ENCODE measurements at regions not wholly inside any gene's neighbourhood (a gene's known extent, or its start where the extent isn't known, plus 50 kb on each side); places are given as distances from the start of the nearest gene placed in this dataset.
A peak's percentile ranks its signal among the peaks of the same experiment; 100 is the strongest.
"Not testable (repeated sequence)": the region's sequence is repeated elsewhere in the genome, so short reads cannot be mapped to it uniquely, and the experiment has no call there.

DNA sequence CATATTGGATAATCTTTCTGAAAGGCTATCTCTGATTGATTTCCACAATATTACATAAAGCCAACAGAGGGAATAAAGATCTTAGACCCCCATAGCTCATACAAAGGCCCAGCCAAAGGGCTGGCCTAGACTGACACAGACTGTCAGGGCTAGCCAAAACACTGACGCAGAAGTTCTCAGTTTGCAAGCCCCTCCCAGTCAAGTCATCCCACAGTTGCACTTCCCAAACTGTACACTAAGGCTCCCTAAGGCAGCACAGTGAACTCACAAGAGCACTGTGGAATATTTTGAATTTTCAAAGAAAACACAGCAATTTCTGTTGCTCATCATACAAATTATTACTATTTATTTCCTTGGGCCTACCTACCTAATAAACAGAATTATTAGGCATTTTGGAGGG is 244.9 kb downstream of the SP3 start:
- no peak for DNase-seq (ENCODE audit: low spot score)

DNA sequence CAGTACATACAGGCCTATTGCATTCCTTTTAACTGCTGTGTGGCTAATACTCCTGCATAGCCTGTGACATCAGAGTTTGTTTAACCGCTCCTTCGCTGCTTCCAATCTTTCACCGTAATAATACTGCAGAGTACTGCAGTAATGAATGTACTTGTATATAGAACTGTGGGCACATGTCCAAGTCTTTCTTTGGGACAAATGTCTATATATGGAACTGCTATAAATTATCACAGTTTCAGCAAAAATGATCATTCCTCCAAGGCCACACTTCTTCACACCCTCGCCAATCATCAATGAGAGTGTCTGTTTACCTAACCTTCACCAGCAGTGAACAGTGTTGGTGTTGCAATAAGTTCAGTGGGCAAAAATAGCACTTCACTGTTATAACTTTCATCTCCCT is 230.4 kb downstream of the SP3 start:
- no peak for DNase-seq (ENCODE audit: low spot score)

DNA sequence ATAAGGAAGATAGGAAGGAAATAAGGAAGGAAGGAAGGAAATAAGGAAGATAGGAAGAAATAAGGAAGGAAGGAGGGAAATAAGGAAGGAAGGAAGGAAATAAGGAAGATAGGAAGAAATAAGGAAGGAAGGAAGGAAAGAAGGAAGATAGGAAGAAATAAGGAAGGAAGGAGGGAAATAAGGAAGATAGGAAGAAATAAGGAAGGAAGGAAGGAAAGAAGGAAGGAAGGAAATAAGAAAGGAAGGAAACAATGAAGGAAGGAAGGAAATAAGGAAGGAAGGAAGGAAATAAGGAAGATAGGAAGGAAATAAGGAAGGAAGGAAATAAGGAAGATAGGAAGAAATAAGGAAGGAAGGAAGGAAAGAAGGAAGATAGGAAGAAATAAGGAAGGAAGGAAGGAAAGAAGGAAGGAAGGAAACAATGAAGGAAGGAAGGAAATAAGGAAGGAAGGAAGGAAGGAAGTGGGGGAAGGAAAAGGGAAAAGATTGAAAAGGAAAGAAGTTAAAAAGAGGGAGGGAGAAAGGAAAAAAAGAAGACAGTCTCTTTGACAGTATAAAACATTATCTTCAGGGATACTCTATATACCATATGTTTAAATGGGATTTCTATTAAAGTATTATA is 227.1 kb downstream of the SP3 start:
- not testable (repeated sequence) for DNase-seq (ENCODE audit: low spot score)

DNA sequence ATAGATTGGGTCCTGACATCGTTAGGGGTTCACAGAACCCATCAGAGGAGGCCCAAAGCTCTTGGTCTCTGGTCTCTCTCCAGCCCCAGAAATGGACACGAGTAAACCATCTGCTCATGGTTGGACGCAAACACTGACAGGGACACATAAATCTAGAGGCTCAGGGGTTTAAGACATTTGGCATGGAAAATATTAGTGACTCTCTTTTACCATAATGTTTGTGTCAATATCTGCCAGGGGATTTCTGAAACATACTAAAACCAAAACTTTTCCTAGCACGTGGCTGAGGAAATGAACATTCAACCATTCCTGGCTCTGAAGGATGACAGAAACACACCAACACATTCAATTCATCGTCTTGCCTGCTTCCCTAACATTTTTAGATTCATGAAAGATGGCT is 226.2 kb downstream of the SP3 start:
- no peak for DNase-seq (ENCODE audit: low spot score)

DNA sequence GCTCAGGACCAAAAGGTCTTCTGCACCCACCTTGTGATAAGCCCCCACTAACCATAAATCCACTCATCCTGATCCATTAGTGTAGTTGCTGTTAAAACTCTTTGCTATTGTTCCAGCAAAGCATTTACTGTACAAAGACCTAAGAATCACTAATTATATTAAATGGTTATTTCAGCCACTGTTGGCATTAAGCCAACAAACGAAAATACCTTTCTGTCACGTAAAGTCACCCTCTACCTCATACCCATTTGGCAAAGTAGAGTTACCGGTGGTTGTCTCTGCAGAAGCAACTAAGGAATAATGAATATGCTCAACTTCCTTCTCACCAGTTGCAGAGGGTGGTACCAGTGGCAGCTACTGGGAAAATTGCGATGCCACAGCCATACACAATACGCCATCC is 224.5 kb downstream of the SP3 start:
- no peak for DNase-seq (ENCODE audit: low spot score)

DNA sequence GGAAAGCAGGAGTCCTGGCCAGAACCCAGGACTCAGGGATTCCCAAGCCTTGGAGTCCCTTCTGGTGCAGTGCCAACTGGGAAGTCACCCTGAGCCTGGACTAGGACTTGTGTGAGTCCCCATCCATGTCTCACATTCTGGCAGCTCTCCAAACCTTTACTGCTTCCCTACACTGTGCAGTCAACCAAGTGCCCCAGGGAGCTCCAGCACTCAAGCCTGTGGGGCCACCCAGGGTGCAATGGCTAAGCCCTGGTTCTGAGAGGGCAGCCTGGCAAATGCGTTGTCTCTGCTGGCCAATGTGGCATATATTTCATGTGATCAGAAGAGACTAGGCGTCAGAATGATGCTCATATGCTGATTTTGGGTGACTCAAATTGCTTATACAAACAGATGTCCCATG is 223.4 kb downstream of the SP3 start:
- DNase-seq (ENCODE audit: low spot score) = peak; percentile 52

DNA sequence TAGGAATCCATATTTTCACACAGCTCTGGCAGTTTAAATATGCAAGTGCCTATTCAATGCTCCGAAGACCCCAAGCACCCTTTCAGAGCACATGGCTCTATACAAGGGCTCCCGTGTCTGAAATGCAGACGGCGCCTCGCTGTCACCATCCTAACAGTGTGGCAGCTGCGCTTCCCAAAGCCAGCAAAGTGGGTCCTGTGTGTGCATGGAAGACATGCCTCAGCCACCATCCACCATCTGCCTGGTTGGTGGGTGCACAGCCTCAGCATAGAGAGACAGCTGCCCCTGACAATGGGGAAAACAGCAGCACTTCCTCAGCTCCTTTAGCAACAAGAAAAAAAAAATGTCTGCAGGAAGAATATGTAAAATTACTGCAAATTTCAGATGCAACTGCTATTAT is 218.1 kb downstream of the SP3 start:
- no peak for DNase-seq (ENCODE audit: low spot score)

DNA sequence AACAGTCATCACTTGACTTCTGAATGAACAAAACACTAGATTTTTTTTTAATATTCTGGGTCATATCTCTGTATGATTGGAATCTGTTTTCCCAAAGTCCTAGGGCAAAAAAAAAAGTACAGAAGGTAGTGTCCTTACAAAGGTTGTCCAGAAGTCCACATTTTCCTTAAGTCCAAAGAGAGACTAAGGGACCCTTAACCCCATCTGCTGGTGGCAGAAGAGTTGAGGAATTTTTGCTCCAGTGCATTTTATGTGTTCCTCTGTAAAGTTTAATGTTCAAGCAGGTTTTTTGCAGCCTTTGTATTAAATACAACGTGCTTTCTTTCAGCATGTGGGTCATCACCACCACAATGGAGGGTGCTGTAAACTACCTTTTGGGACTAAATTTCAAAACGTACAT is 215.9 kb downstream of the SP3 start:
- DNase-seq (ENCODE audit: low spot score) = peak; percentile 12

DNA sequence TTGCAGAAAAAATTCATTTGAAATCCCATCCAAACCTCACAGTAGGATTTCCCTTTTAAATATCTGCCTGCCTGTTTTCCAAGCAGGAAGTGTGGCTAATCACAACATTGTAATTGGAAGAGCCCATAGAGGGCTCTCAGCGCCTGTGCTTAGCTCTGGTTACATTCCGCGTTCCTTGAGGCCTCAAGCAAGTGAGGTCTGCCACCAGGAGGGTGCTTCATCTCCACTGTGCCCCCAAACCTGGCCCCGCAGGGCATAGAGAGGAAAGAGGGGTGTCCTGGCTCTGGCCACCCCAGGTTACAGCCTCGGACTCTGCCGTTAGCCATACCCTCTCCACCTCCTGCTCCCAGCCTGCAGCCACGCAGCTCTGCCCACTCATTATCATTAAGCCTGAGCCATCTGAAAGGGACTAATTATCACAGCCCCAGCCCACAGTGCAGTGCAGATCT is 214.8 kb downstream of the SP3 start:
- no peak for DNase-seq (ENCODE audit: low spot score)

DNA sequence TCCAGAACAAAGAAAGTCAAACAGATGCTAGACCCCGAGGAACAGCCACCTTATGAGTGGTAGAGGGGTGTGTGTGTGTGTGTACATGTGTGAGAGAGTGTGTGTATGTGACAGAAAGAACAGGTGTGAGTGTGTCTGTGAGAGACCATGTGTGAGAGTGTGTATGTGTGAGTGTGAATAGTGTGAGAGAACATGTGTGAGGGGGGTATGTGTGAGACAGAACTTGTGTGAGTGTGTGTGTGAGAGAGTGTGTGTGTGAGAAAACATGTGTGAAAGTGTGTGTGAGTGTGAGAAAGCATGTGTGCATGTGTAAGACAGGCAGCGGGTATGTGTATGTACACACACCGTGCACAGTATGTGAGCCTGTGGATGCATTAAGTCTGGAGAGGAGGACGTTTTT is 214.3 kb downstream of the SP3 start:
- DNase-seq (ENCODE audit: low spot score) = no peak

DNA sequence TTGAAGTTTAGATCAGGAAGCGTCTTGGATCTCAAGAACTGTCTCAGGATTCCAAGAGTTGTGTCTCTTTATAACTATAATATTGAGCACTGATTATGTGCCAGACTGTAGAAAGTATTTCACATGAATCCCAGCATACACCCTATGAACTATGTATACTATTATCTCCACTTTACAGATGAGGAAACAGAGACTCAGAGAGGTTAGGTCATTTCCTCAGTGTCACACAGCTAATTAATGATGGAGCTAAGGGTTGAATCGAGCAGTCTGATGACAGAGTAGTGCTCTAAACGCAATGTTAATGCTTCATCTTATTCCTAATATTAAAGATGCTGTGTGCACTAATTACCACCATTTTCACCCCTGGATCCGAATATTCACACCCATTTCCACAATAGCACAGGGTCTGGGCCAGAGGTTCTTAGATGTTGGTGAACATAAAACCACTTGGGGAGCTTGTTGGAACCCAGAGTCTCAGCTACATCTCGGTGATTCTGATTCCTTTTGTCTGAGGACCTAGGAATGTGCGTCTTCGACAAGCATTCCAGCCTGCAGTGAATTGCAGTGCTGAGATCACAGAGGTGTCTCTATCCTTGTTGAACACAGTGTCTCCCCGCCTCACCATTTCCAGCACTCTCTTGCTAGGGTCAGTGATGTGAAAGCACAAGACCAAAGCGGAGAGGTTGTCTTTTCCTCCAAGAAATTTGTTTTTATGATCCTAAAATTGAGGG is 213.8 kb downstream of the SP3 start:
- DNase-seq (ENCODE audit: low spot score) = no peak

DNA sequence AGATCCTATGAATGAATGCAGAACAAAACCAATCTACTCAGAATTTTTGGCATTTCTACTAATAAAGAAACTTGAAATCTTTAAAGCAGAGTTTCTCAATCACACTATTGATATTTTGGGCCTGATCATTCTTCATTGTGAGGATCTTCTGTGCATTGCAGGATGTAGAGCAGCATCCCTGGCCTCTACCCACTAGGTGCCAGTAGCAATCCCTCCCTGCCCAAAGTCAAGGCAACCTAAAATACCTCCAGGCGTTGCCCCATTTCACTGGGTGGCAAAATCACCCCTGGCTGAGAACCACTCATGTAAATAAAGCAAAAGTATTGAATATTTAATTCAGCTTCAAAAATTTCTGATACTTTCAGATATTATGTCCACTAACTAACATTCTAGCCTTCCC is 213.0 kb downstream of the SP3 start:
- no peak for DNase-seq (ENCODE audit: low spot score)

DNA sequence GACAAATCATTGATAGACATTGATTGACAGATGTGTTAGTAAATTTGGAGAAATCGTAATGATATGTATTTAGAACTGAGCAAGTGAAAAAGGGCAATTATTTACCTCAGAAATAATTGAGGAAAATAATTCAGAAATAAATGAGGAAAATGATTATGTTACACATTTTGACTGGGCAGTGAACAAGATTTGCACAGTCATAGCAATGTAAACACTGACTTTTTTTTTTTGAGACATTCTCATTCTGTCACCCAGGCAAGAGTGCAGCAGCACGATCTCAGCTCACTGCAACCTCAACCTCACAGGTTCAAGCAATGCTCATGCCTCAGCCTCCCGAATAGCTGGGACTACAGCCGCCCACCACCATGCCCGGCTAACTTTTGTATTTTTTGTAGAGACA is 211.7 kb downstream of the SP3 start:
- DNase-seq (ENCODE audit: low spot score) = no peak

DNA sequence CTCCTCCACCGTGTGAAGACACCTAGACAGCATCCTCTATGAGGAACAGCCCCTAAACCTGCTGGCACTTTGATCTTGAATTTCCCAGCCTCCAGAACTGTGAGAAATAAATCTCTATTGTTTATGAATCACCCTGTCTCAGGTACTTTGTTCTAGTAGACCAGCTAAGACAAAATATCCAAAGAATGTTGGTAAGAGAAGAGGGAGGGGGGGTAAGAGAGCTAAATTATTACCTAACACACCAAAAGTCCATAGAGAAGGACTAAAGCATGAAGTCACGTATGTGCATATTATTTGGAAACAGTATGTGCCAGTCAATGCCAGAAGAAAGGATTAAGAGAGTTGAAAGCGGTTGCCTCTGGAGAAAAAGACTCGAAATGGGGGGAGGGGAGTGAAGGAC is 211.0 kb downstream of the SP3 start:
- DNase-seq (ENCODE audit: low spot score) = no peak

DNA sequence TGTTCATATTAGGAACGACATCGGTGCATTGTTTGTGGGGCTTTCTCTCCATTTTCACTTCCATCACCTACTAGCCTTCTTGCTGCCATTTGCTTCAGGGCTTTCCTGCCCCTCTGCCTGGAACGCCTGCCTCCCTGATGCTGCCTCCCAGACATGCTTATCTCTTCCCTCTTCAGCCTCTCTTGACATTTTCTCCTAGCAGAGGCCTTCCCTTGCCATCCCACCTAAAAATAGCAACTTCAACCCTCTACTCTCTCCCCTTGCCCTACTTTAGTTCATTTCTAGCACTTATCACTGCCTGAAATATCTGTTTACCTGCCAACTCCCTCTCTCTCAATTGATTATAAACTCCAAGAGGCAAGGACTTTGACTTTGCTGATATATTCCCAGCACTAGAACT is 210.3 kb downstream of the SP3 start:
- no peak for DNase-seq (ENCODE audit: low spot score)

DNA sequence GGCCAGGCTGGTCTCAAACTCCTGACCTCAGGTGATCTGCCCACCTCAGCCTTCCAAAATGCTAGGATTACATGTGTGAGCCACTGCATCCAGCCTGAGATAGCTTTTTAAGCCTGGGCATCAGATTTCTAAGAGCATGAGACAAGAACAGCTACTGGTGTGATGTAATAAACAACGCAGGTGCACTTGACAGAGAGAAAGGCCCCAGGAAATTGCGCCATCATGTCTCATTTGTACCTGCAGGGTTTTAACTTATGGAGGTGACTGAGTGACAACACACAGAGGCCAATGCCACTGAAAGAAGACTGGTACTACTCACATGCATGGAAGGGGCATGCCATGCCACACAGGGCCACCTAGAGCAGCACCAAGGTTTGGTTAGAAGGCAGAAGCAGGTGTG is 209.4 kb downstream of the SP3 start:
- DNase-seq (ENCODE audit: low spot score) = no peak

DNA sequence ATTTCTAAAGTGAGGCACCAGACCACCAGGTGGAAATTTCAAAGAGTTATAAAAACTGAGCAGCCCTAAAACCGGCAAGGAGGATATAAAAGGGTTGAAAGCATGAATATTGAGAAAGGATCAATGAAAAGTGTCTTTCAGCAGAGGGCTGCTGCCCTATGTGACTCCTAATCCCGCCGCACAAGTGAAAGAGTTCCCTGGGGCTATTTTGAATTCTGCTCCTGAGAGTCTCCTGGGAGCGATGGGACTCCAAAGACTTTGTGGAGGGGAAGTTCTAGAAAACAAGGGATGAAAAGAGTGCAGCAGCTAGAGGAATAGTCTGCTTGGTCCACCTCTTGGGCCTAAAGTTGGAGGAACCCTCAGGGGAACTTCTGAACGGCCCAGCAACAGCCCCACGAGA is 205.2 kb downstream of the SP3 start:
- DNase-seq (ENCODE audit: low spot score) = no peak

DNA sequence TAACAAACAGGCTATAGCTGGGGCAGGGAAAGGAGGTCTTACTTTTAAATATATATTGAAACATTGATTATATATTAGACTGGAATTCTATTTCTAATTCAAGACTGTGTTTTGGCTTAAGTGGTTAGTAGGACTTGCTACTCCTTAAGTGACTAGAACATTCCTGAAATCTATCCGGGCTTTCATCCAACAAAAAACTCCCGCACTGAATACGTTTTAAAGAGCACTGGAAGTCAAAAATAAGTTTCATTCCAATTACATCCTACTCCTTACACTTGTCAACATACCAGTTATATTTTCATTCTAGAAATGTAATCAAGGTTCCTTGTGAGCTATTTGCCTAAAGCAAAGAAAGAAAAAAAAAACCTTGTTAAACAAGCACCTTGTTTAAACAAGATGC is 204.6 kb downstream of the SP3 start:
- DNase-seq (ENCODE audit: low spot score) = no peak

DNA sequence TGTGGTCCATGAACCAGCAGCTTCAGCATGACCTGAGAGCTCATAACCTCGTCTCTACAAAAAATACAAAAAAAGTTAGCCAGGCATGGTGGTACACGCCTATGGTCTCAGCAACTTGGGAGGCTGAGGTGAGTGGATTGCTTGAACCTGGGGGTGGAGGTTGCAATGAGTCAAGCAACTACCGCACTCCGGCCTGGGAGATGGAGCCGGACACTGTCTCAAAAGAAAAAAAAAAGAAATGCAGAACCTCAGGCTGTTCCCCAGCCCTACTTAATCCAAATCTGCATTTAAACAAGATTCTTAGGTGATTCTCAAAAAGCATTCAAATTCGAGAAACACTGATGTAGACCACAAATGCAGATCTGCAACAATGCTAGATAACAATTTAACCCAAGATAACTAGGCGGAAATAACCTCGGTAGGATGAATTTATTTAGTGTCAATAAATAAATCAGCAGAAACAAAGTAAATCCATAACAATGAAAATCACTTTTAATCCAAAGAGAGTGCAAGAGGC is 203.5 kb downstream of the SP3 start:
- no peak for DNase-seq (ENCODE audit: low spot score)

DNA sequence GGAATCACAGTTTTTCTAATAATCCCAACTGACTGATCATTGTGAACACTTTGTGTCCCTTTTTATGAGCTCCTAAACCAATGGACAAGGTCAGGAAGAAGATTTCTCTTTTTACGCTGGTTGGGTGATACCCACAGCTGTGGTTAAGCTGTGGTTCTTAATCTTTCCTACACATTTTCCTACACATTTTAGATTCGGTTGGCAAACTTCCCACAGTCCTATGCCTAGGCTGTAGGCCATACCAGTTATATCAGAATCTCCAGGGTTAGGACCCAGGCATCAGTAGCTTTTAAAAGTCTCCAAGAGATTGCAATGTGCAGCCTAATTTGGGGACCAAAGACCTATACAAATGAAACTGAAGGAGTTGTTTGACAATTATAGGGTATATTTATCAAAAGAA is 203.0 kb downstream of the SP3 start:
- DNase-seq (ENCODE audit: low spot score) = no peak

DNA sequence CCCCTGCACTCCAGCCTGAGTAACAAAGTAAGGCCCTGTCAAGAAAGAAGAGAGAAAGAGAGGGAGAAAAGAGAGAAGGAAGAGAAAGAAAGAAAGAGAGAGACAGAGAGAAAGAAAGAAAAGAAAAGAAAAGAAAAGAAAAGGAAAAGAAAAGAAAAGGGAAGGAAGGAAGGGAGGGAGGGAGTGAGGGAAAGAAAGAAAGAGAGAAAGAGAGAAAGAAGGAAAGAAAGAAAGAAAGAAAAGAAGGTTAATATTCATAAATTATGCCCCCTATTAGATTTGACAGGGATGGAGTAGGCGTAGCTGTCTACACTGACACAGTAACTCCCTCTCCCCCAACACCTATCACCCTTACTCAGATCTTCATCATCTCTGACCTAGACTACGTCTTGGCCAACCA is 202.3 kb downstream of the SP3 start:
- no peak for DNase-seq (ENCODE audit: low spot score)

DNA sequence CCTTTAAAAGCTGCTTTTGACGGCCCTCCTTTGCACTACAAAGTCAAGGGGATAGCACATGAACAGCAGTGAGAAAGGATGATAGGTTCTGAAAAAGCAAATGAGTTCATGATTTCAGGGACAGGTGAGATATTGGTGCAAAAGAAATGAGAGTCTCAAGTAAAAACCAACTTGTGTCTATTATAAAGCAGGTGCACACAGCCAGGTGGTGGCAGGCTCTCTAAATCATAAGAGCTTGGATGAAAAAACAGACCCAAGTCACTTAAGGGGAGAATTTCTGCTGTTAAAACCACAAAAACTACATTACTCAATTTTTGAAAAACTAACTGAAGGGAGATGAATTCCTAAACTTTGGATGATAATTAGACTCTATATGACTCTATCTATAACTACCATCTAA is 201.5 kb downstream of the SP3 start:
- DNase-seq (ENCODE audit: low spot score) = no peak

DNA sequence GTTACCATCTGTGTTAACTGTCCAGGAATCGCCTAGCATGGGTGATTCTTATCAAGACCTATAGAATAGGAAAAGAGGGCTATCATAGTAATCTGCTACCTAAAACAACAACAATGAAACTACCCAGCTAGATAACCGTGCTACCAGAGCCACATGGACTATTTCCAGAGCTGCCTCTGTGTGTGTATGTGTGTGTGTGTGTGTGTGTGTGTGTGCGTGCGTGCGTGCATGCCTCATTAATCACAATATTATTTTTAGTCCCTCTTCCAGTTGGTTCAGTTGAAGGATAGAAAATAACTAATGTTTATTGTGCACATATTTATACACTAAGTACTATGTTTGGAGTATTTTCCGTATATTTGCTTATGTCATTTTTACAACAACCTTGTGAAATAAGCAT is 201.1 kb downstream of the SP3 start:
- DNase-seq (ENCODE audit: low spot score) = no peak

All from LoVo (cell line).